A673 (cell line): ENCODE measurements at regions not wholly inside any gene's neighbourhood (a gene's known extent, or its start where the extent isn't known, plus 50 kb on each side); places are given as distances from the start of the nearest gene placed in this dataset.

ENCODE experiments used
- BruUV-seq: library from RNA; stranded (reverse); fragments of 400-500 nt; replicated peaks from 2 replicates; lab custom pipeline; 2021; lab: Mats Ljungman, UMichigan
- CTCF ChIA-PET: fragments of 300-600 bp; sonication (Branson Sonifier 250); formaldehyde crosslinking; loops from one replicate; lab custom pipeline; 2022; ENCODE audit warnings: antibody characterized with exemption; lab: Charles Lee
- POLR2A ChIA-PET: fragments of 300-600 bp; sonication (Branson Sonifier 250); formaldehyde crosslinking; loops from one replicate; lab custom pipeline; 2022; ENCODE audit warnings: antibody characterized with exemption; ENCODE audit not compliant: low non-redundant PET; lab: Charles Lee
- DNase-seq: peaks from one replicate; pipeline ENCODE4 v3.0.0-alpha.2; 2015; ENCODE audit warnings: low spot score
- H3K27ac ChIP-seq: fragments of 200-600 bp; sonication (generic); 2 replicates; pipeline ENCODE4 v1.5.1; 2016; ENCODE audit warnings: mixed run types, low read depth, mild to moderate bottlenecking, mixed read lengths, antibody characterized with exemption, low read length; ENCODE audit not compliant: poor library complexity, severe bottlenecking
- H3K27me3 ChIP-seq: fragments of 200-600 bp; sonication (generic); replicated peaks from 2 replicates; pipeline ENCODE4 v1.6.1; 2017; ENCODE audit warnings: mixed run types, low read depth, mild to moderate bottlenecking, mixed read lengths, antibody characterized with exemption, low read length; ENCODE audit not compliant: insufficient read depth, poor library complexity
- H3K36me3 ChIP-seq: fragments of 200-600 bp; sonication (generic); 2 replicates; pipeline ENCODE4 v1.6.1; 2016; ENCODE audit warnings: mixed run types, mild to moderate bottlenecking, mixed read lengths, antibody characterized with exemption, low read length; ENCODE audit not compliant: insufficient read depth, poor library complexity, severe bottlenecking
- H3K4me1 ChIP-seq: fragments of 200-600 bp; sonication (generic); 2 replicates; pipeline ENCODE4 v1.6.1; 2017; ENCODE audit warnings: mixed run types, mild to moderate bottlenecking, mixed read lengths, antibody characterized with exemption, low read length; ENCODE audit not compliant: insufficient read depth, poor library complexity, severe bottlenecking
- H3K4me3 ChIP-seq: fragments of 200-600 bp; sonication (generic); 2 replicates; pipeline ENCODE4 v1.5.1; 2016; ENCODE audit warnings: low read depth, mixed run types, mild to moderate bottlenecking, mixed read lengths, low read length; ENCODE audit not compliant: poor library complexity, severe bottlenecking
- H3K9me3 ChIP-seq: fragments of 200-600 bp; sonication (generic); 2 replicates; pipeline ENCODE4 v1.6.1; 2016; ENCODE audit warnings: mixed run types, low read depth, mild to moderate bottlenecking, mixed read lengths, antibody characterized with exemption, low read length; ENCODE audit not compliant: poor library complexity, severe bottlenecking
- EZH2 ChIP-seq: fragments of 200-600 bp; sonication (generic); IDR thresholded peaks from 2 replicates; pipeline ENCODE4 v1.6.1; 2017; ENCODE audit warnings: borderline replicate concordance, low read depth, mild to moderate bottlenecking, mixed read lengths, antibody characterized with exemption, low read length; ENCODE audit not compliant: poor library complexity, severe bottlenecking
- intact Hi-C: fragments of 100-400 bp; cut with micrococcal nuclease; formaldehyde crosslinking; loops from one replicate; pipeline ENCODE4 v1.10.0; 2022; ENCODE audit not compliant: unreplicated experiment
- TF ChIP-seq, protein P1 (sequence below): fragments of 300-800, 200-600 bp; sonication (generic); conservative IDR thresholded peaks from 2 replicates; pipeline ENCODE4 v1.5.1; 2017; ENCODE audit warnings: low read depth, mild to moderate bottlenecking, antibody characterized with exemption, low read length, moderate library complexity, mixed read lengths

GRCh38 chr2:204333861-204334260, 211.4 kb upstream of the PARD3B start:
- no peaks in the 10 kb centered on the region for H3K9me3 ChIP-seq
- POLR2A ChIA-PET, result no interaction called here
- CTCF ChIA-PET, result no interaction called here
- TF ChIP-seq EZH2, result no peak
- TF ChIP-seq, protein P1, sequence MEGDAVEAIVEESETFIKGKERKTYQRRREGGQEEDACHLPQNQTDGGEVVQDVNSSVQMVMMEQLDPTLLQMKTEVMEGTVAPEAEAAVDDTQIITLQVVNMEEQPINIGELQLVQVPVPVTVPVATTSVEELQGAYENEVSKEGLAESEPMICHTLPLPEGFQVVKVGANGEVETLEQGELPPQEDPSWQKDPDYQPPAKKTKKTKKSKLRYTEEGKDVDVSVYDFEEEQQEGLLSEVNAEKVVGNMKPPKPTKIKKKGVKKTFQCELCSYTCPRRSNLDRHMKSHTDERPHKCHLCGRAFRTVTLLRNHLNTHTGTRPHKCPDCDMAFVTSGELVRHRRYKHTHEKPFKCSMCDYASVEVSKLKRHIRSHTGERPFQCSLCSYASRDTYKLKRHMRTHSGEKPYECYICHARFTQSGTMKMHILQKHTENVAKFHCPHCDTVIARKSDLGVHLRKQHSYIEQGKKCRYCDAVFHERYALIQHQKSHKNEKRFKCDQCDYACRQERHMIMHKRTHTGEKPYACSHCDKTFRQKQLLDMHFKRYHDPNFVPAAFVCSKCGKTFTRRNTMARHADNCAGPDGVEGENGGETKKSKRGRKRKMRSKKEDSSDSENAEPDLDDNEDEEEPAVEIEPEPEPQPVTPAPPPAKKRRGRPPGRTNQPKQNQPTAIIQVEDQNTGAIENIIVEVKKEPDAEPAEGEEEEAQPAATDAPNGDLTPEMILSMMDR, result no peak
- peaks cover 10% of the 10 kb centered on the region for H3K4me1 ChIP-seq
- H3K4me3 ChIP-seq, result no peak overlapping the region
- DNase-seq, result no peak
- intact Hi-C loops, result no loop called here
- no TSS peak for BruUV-seq
- no peak overlapping the region for H3K27ac ChIP-seq
- no peaks in the 10 kb centered on the region for H3K27me3 ChIP-seq
- no peaks in the 10 kb centered on the region for H3K36me3 ChIP-seq

GRCh38 chr2:204335451-204336058, 209.7 kb upstream of the PARD3B start:
- Histone ChIP-seq H3K36me3 (no peaks in the 10 kb centered on the region), H3K4me1 (no peaks in the 10 kb centered on the region), H3K9me3 (no peaks in the 10 kb centered on the region), H3K27ac (no peak overlapping the region), H3K4me3 (no peak overlapping the region), H3K27me3 (no peaks in the 10 kb centered on the region)
- intact Hi-C loops, result no loop called here
- CTCF ChIA-PET, result no interaction called here
- DNase-seq, result no peak
- TF ChIP-seq, protein P1, result no peak
- TF ChIP-seq EZH2, result no peak
- no TSS peak for BruUV-seq
- POLR2A ChIA-PET, result no interaction called here

DNA sequence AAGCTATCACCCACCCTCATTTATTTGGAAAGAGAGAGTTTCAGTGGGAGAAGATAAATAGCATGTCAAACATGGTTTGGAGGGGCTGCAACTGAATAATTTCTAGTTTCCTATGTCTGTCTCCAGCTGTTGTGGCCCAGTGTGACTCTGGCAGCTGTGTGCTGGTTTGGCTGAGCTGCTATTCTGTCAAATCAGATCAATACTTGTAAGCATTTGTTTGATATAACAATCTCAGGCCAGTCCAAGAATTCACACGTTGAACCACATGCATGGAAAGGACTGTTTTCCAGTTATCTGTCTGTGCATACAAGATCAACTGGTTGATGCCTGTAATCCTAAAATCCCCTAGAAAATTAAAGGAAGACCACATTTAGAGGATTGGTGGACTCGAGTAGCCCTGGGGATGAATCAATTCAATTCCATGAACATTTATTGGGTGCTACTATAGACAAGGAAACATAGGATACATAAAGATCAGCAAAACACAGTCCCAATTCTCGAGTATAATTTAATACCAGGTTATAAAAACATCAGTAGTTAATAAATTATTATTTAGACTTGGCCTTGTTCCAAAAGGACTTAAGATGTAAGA, 209.0 kb upstream of the PARD3B start:
- intact Hi-C loops, result no loop called here
- Histone ChIP-seq H3K36me3 (no peaks in the 10 kb centered on the region), H3K4me1 (no peaks in the 10 kb centered on the region), H3K9me3 (no peaks in the 10 kb centered on the region), H3K4me3 (no peak overlapping the region), H3K27me3 (no peaks in the 10 kb centered on the region), H3K27ac (no peak overlapping the region)
- CTCF ChIA-PET, result no interaction called here
- no TSS peak for BruUV-seq
- DNase-seq, result no peak
- TF ChIP-seq EZH2, result no peak
- TF ChIP-seq, protein P1, result no peak
- POLR2A ChIA-PET, result no interaction called here
